HG03460 (cell line): ENCODE measurements at regions not wholly inside any gene's neighbourhood (a gene's known extent, or its start where the extent isn't known, plus 50 kb on each side); places are given as distances from the start of the nearest gene placed in this dataset.

ENCODE experiments used
- ATAC-seq: cut with Tn5 transposase; IDR thresholded peaks from one replicate; pipeline ENCODE4 v1.9.1; 2021; ENCODE audit not compliant: unreplicated experiment

DNA sequence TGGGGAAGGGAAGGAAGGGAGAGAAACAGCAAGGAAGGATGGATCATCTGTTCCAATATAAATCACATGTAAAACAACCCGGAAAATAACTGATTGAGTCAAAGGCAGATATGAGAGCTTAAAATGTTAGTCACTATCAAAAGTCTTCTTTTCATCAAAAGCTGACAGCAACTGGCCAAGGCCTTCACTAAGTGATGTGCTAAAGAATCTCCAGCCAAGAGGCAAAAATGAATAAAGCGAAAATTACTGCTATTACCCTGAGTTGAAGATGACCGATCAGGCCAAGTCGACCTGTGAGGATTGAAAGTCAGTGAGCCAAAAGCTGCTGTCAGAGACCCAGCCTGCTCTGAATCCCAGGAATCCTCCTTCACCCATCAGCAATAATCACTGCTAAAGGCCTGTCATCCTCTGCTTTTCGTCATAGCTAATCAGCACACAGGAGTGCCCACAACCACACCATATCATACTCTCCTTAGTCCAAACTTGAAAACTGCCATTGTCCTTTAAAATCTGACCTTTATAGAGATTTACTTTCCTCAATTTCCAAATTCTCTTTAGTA is 736.9 kb downstream of the TLE1 start:
- no peak for ATAC-seq

DNA sequence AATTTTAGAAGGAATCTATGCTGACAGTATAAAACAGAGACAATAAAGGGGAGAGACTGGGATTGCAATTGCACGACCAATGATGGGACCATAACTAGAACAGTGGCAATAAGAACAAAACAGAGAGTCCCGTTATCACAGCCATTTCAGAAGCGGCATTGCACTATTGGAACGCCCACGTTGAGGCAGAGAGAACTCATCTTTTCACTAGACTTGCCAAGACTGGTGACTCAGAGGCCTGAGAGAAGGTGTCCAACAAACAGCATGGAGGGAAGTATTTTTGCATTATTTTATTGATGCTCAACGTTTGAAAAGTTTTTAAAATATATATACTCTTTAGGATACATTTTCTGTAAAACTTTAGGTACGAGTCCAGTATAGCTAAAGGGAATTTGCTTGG is 737.7 kb downstream of the TLE1 start:
- ATAC-seq, result no peak

DNA sequence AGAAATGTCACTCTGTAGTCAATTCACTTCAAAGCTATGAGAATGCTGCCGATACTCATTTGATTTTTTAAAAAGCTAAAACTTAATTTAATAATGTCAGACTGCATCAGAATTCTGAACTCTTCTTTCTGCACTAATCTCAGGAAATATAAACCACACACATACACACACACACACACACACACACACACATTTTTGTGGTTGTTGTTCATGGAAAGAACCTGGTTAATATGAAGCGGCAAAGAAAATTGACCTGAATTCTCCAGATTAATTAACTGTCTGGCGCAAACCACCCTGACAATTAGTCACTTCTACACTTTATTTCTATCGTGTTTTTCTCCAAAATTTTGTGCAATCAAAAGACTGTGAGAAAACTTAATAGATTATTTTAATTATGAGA is 740.5 kb downstream of the TLE1 start:
- no peak for ATAC-seq

DNA sequence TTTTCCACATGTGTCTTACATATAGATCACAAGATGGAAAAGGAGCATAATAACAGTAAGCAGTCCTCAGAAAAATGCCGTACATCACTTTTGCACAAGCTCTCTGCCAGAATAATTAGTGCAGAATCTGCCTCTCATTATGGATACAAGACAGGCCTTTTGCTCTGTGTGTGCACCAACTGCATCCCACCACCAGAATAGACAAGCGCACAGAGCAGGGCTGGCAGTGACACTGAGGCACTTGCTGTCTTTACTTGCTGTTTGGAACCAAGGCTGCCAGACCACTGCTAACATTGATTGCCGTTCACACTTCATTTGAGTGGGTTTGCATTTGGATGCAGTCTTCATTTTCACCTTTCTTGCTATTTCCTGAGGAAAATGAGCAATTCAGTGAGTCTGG is 741.3 kb downstream of the TLE1 start:
- no peak for ATAC-seq

DNA sequence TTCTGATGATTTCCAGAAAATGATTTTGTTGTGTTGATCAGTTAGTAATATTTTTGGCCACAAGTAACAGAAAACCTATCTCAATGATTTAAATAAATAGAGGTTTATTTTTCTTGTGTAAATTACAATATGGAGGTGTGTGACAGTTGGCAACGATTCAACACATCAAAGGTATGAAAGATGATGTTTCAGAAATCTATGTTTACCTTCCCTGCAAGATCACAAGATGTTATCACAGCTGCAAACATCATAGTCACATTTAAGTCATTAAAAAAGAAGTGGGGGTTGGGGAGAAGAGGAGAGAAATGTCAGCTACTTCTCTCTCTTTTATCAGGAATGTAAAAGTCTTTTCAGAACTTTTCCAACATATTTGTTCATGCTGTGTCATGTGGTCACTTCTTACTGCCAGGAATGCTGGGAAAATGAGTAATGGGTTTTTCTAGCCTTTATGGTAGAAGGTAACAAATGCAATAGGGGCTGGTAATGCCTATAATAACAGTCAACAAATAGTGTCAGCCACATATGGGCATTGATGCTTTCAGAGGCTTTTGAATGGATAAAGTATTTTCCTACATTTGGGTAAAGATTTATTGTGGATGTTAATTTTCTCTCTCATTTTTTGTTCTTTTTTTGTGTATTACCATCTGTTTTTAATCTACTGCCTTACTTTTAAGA is 742.7 kb downstream of the TLE1 start:
- ATAC-seq, result no peak

DNA sequence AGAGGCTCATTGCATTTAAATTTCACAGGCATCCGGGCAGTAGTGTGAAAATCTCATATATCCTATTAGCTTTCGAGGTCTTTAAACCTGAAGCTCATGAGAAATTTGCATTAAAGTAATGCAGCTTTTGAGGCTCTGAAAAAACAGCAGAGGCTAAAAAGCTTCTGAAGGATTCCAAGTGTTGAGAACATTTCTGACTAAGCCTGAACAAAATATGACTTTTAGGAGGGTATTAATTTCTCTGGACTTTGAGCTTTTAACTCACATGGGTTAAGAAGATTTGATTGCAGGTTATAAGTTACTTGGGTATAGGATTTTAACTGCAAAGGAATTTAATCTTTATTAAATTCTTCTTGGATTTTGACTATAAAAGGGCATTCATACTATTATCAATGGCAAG is 743.9 kb downstream of the TLE1 start:
- no peak for ATAC-seq

DNA sequence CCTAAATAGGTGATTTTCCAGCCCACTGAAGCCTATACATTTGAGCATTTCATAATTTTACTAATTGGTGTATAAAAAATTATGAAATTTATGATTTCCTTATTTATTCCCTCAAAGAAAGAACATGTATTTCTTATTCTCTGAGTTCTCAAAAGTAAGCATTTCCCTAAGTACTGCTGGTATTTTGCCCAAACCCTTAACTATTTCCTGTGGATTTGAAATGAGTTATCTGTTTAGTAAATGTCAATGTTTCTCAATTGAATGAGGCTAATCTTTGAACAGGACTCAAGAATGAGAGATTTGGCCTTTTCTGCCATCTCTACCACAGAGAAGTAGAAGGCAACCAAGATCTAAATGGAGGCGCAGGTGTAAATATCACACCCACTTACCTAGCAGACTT is 751.7 kb downstream of the TLE1 start:
- ATAC-seq, result no peak

DNA sequence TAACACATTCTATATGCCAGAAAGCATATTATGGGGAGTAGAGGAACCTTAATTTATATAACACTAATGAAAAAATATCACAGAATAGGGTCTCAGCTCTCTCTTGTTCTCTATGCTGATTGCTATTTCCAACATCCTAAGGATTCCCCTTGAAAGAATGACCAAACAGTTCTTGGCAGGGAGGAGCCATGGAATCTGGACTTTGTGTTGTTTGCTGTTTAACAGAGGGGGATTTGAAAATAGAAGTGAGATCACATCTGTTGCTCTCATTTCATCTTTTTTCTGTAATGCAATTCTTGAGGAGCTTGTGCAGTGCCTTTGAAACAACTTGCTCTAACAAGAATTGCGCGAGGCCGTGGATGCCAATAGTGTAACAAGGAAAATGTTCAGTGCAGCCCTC is 755.3 kb downstream of the TLE1 start:
- ATAC-seq, result no peak

DNA sequence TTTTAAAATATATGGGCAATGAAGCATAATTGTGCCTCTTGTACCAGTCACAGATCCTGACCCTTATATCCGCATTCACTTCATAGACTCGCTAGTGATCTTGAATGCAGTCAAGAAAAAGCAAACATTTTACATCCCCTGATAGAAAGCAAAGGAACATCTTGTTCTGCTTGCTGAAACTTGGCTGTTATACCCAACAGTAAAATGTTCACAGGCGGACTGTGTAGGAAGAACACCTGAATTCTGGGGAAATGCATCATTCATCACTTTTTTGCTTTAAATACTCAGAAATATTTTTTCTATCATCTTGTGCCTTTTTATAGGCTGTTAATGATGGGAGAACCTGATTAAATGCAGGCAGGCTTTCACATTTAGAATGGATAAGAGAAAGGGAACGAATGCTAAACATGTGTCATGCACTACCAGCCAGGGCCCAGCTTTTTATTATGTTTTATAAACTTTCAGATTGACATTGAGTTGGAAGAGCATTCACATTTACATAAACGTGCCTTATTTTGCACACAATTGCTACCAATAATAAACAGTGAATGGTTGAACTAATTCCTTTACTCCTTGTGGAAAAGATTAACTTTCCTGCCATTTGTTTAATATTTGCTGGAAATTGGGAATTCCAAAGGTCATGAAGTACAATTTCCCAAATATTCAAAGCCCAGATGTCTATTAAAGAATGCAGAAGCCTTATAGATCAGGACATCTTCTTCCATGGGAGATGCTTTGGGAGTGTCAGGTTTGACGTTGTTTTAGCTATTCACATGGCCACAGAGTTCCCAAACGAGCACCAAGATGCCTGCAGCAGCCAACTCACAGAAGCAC is 756.2 kb downstream of the TLE1 start:
- no peak for ATAC-seq

DNA sequence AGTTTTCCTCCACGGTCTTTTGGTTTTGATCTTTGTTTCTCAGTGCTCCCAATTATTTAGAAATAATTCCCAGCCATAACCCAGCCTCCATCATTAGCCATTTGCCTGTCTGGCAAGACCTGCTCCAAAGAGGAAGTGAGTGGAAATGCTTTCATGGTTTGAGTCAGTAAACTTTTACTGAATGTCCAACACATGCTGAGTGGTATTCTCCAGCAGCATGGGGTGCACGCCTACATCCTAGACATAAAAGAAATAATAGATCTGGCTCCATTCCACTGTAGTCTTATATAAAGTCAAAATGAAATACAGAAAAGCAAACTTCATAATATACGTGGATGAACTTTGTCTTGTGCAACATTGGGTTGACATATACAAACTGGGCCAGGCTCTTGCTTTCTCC is 757.2 kb downstream of the TLE1 start:
- ATAC-seq, result no peak

DNA sequence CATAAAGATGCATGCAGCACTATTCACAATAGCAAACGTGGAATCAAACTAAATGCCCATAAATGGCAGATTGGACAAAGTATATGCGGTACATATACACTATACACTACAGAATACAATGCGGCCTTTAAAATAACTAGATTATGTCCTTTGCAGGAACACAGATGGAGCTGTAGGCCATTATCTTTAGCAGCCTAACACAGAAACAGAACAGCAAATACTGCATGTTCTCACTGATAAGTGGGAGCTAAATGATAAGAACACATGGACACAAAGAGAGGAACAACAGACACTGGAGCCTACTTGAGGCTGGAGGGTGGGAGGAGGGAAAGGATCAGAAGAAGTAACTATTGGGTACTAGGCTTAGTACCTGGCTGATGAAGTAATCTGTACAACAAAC is 758.2 kb downstream of the TLE1 start:
- ATAC-seq, result no peak

DNA sequence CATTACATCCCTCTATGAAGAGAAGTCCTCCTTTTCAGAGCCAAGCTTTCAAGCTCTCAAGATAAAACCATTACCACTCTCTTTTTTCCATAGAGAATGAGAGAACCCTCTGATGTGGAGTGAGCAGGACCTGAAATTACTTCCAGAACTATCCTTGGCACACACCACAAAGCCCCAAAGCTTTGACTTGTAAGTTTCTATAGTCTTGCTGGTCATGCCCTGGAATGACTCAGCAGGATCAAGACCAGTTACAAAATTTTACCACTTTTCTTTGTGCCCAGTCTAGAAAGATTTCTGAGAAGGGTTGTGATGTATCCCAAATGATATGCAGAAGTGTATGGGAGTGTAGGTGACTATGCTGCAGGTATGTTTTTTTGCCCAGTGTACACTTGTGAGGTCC is 760.6 kb downstream of the TLE1 start:
- ATAC-seq, result no peak

DNA sequence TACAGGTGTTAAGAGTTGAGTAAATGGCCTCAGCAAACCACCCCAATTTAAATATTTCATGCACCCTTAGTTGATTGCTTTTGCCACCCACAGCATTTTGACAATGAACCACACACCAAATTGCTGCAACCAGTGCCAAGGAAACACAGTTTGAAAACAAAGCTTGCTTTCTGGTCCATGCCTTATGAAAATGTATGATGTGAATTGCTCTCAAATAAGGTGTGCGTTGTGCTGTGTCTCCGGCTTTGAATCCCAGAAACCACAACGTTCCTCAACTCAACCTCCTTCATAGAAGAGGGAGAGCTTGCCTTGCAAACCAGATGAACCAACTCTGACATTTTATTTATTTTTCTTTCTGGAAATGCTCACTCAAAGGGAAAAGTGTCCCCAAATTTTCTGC is 762.7 kb downstream of the TLE1 start:
- ATAC-seq, result no peak

DNA sequence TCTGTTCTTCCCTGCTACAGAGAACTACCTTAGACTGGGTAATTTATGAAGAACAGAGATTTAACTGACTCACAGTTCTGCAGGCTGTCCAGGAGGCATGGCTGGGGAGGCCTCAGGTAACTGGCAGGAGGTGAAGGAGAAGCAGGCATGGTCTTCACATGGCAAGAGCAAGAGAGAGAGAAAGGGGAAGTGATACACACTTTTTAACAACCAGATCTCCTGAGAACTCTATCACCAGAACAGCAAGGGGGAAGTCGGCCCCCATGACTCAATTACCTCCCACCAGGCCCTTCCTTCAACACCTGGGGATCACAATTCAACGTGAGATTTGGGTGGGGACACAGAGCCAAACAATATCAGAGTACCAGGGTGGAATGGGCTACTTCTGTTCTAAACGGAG is 766.8 kb downstream of the TLE1 start:
- no peak for ATAC-seq

DNA sequence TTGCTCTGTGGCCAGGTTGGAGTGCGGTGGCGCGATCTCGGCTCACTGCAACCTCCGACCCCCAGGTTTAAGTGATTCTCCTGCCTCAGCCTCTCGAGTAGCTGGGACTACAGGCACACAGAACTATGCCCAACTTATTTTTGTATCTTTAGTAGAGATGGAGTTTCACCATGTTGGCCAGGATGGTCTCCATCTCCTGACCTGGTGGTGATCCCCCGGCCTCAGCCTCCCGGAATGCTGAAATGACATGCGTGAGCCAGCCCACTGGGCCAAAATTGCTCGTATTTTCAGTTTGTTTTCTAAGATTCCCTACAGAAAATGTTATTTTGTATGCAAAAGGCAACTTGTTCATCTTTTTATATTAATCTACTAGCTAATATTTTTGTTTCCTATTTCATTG is 782.6 kb downstream of the TLE1 start:
- no peak for ATAC-seq

DNA sequence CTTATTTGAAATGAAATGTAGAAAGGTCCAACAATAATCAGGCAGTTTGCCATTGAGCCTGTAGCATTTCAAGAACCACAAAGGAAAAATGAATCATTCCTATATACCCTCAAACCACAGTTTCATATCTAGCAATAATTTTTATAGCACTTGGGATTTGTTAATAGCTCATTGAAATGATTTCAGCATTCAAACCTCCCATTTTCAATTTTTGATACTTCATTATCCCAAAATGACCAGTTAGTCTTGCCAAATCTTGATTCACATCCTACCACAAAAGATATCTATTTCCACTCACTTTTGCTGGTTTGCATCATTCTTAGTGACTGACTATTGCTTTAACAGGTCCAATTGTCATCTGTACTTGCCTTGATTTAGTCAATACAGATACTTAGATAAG is 790.1 kb downstream of the TLE1 start:
- no peak for ATAC-seq

DNA sequence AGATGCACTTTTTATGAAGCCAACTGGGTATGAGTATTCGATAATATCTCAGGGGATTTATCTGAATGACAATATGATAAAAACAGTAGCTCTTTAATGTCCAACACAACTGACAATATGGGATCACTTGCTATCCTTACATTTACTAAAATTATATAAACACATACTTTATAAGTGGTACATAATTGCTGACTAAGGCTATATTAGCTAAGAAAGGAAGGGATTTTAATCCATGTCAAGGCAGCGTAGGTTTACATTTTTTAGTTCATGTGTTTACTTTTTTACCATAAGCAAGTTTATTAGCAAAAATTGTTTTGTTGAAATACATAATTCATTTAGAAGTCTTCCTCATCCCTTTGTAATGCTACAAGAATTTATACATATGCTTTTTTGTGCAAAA is 796.2 kb downstream of the TLE1 start:
- no peak for ATAC-seq

DNA sequence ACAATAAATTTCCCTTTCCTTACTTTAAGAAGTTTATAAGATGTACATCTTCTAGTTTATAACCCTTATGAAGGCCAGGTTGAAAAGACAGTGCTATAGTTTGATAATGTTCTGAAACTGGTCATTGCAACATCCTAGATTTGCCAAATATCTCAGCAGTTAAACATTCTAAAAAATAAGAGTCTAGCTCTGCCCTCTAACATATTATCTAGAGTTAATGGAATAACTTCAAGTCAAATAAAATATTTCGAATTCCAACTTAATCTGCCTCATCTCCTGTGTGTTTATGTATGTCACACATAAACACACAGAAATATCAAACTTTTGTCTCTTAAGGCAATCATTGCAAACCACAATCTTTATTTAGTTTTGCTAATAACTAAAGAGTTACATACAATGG is 796.6 kb downstream of the TLE1 start:
- no peak for ATAC-seq

DNA sequence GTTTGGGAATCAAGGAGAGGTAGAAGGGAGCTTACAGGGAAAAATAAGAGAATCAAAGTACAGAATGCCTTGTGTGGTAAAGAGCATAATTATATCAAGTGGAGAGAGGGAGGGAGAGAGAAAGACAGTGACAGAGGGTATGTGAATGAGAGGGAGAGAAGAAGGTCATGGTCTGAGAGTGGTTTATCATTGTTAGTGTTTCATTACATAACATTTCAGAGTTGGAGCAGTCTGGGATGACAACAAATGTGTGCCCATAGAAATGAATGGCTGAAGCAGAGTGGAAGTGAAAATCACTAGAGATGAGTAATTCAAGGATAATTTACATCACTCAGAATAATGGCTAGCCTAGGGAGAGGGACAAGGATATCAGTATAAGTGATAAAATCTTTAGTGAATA is 799.2 kb downstream of the TLE1 start:
- no peak for ATAC-seq

DNA sequence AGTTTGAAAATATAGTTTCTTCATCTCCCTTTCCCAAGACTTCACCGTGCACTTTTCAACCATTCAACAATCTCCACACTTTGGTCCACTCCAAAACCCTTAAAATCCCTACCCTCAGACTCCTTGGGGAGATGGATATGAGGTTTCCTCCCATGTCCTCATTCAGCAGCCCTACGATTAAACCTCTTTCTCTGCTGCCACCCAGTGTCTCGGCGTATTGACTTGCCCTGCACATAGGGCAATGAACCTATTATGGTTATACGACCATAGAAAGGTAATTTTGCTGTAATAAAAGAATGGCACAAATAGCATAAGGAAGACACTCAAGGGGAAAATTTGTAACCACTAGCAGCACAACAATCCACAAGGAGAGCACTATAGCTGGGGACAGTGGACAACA is 803.5 kb downstream of the TLE1 start:
- ATAC-seq, result no peak

DNA sequence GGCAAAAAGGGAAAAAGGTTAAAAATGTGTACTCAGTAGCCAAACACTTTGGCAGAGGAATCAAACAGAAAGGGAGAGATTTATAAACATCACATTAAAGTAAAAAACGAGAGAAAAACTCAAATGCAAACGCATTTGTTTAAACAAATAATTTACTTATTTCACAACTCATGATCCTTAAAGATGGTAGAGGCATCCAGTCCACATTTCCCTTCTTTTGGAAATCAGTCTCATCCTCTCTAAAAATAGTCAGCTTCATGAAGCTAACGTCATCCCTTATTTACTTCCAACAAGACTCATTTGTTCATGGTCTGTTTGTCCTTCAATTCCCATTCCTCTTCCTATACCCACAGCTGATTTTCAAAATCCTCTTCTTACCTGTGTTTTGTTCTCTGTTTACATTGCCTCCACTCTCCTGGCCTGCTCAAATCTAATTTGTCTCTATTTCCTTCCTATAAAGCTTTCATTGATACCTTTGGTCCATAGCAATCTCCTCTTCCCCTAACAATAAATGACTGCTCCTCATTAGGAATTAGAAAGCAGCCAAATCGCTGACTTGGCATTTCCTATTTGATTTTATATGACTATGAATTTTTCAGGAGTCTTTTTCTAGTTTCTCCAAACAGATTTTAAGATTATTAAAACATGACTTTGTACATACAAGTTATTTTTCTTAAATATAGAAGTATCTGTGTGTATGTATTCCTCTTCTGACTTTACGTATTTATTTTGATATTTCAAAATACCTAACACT is 805.3 kb downstream of the TLE1 start:
- no peak for ATAC-seq

DNA sequence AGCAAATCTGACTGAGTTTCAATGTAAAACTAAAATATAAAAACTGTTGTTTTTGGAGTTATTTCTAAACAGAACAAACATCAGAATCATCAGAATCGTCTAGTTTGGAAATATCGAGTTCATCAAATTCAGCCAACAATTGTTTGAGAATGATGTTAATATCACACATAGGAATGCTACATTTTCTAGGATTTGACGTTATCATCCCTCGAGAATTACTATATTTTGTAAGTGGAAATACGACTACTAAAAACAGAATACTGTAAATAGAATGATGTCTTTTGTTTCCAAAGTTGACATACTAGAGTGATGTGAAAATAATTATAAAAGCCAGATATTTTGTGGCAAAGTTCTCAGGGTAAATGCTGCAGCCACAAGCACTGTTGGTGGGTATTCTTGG is 805.9 kb downstream of the TLE1 start:
- no peak for ATAC-seq
